ENCODE measurements at regions not wholly inside any gene's neighbourhood (a gene's known extent, or its start where the extent isn't known, plus 50 kb on each side); places are given as distances from the start of the nearest gene placed in this dataset.

DNA sequence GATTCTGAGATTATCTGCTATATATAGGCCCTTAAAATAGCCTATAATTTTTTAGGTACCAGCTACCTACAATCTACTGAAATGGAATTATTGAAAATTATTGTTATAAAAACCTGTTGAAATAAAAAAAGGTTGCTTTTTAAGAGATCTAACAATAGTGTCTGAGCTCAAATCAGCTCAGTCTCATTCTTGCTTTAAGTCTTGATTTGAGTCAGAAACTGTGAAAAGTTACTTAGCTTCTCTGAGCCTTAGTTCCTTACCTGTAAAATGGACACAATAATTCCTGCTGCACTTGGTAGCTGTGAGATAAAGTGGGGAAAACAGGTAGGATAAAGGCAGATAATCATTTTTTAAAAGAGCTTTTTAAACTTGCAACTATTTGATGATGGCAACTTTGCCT lies 118.8 kb upstream of the UBE2E2 start:
- H2BK20ac ChIP-seq (ENCODE audit: low read depth, low read length, poor library complexity, severe bottlenecking), result no peak overlapping the region
- Mint-ChIP-seq H3K4me3 (no peak overlapping the region), H3K4me1 (peaks cover 14 to 16% of the 10 kb centered on the region in 2 experiments), H3K36me3 (ENCODE audit: insufficient read depth in 1 of 3, low read depth in 3 of 3) (no peaks in the 10 kb centered on the region), H3K27me3 (ENCODE audit: low read depth) (no peaks in the 10 kb centered on the region; the same call in 1 of the 2 replicates), H3K27ac (no peak overlapping the region), H3K9me3 (peaks cover 0 to 6% of the 10 kb centered on the region in 2 experiments; a peak in 2 of 5 replicates)
- no peak overlapping the region for H3K18ac ChIP-seq (ENCODE audit: insufficient read length, low read depth, low read length)
- TF ChIP-seq CTCF (conservative IDR thresholded peaks at IDR 0.05), result no peak
- H2BK5ac ChIP-seq (ENCODE audit: insufficient read length, low read length), result no peak overlapping the region
- H3K23me2 ChIP-seq (ENCODE audit: insufficient read length, low read depth, low read length, poor library complexity, severe bottlenecking), result no peaks in the 10 kb centered on the region
- H2BK12ac ChIP-seq (ENCODE audit: insufficient read length, low read depth, low read length), result no peak overlapping the region
- H3K4me2 ChIP-seq (ENCODE audit: insufficient read depth, insufficient read length, low read length), result no peak overlapping the region
- no peak overlapping the region for H3K4ac ChIP-seq (ENCODE audit: low read depth, low read length)
- no peak overlapping the region for H2BK15ac ChIP-seq (ENCODE audit: low read depth, low read length)
- H2BK120ac ChIP-seq (ENCODE audit: low read depth, low read length, poor library complexity, severe bottlenecking), result no peak overlapping the region
- no peak overlapping the region for H2AFZ ChIP-seq (ENCODE audit: low read length)
- no peak overlapping the region for H4K5ac ChIP-seq (ENCODE audit: insufficient read length, low read depth, low read length)
- no peak overlapping the region for H3K27ac ChIP-seq (ENCODE audit: insufficient read length, low read depth, low read length)
- no peak overlapping the region for H3K9ac ChIP-seq (ENCODE audit: extremely low read depth, insufficient read length, low read length)
- H3K4me1 ChIP-seq (ENCODE audit: insufficient read depth, low read length), result peaks cover 9% of the 10 kb centered on the region; the same call in 1 of the 2 replicates
- no peak overlapping the region for H3K14ac ChIP-seq (ENCODE audit: insufficient read depth, low read length)
- H4K20me1 ChIP-seq (ENCODE audit: control insufficient read depth, insufficient read depth, insufficient read length), result no peaks in the 10 kb centered on the region
- H2AK5ac ChIP-seq (ENCODE audit: insufficient read length, low read length), result no peak overlapping the region
- no peaks in the 10 kb centered on the region for H3K9me3 ChIP-seq (ENCODE audit: control insufficient read depth, low read depth, low read length)
- no peaks in the 10 kb centered on the region for H3K79me2 ChIP-seq (ENCODE audit: insufficient read depth, low read length)
- no peaks in the 10 kb centered on the region for H3K79me1 ChIP-seq (ENCODE audit: insufficient read depth, low read depth, low read length, poor library complexity, severe bottlenecking)
- H3K56ac ChIP-seq (ENCODE audit: insufficient read length, low read depth, low read length), result no peak overlapping the region
- H3T11ph ChIP-seq (ENCODE audit: low read length), result no peak overlapping the region
- H3K27me3 ChIP-seq (ENCODE audit: insufficient read depth, low read length), result no peaks in the 10 kb centered on the region
- H4K8ac ChIP-seq (replicated peaks; ENCODE audit: insufficient read length, low read depth, low read length), result no peak overlapping the region
- no peak overlapping the region for H4K91ac ChIP-seq (ENCODE audit: insufficient read length, low read depth, low read length)
- no peak for DNase-seq
- no peak overlapping the region for H3K23ac ChIP-seq (ENCODE audit: insufficient read length, low read depth, low read length)
